ENCODE measurements at regions not wholly inside any gene's neighbourhood (a gene's known extent, or its start where the extent isn't known, plus 50 kb on each side); places are given as distances from the start of the nearest gene placed in this dataset.

DNA sequence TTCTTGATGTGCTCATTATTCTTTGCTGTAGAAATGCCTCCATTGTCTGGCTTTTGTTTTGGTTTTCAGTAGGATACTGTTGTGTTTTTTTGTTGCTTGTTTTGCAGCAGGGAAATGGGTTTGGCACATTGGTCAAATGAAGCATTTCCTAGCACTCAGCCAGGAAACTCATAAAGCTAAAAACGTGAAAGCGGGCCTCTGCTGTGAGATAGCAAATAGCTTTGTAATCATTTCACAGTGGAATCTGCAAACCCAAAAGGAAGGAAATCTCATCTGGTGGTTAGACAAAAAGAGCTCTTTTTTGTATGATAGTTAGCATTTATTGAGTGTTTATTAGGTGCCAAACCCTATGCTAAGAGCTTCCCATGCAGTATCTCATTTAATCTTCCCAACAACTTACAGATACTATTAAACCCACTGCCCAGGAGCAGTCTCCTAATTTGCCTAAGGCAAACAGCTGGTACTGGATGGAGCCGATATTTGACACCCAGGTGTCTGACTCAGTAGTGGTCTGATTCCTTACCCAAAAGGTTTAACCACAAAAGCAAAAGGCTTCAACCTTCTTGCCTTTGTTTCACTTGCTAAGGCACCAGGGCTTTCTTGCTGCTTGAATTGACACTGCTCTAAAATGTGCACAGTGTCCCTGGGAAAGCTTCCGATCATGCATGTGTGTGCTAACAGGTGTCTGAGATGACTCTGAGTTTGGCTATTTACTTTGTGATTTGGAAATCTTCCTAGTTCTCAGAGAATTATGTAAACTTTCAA lies 527.9 kb upstream of the MDFIC2 start:
- no peak for DNase-seq

DNA sequence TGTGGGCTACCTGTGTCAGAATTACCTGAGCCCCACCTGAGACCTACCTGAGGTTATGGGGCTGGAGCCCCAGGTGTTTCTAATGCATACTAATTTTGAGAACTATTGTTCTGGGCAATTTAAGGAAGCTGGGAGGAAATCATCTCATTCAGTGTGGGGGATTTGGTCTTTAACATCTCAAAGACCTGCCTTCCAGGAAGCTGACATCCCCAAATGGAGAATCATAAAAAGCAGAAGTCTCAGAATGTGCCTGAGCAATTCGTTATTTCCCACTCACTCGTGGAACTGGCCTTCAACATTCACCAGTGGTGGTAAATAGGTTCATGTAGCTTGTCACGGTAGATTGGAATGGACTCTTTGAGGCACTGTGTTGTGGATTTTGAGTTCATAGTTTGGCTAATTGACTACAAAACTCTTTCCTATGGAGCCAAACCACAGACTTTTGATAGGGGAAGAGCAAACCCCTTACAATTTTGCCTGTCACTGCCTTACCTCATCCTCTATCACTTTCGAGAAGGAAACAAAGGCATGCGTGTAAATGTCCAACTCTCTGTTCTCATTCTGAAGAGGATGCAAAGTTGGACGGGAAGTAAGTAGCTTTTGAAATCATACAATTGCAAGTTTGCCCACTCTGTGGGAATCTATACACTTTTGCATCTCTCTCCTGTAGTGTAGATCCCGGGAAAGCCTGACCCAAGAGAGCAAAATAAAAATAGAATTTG lies 521.0 kb upstream of the MDFIC2 start:
- no peak for DNase-seq

DNA sequence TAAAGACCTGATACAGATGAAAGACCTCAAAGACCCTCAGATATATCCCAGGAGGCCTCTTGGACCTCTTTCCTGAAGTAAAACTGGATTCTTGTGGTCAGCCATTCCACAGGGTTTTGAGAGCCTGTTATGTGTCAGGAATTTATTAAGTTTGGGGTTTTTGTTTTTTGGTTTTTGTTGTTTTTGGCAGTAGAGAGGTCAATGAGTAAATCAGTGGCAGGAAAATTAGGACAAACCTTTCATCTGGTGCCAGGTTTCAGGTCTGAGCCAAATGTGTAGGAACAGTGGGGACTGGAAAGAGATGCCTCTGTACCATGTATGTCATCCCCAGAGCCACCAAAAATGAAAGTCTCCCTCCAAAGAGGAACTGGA lies 520.4 kb upstream of the MDFIC2 start:
- DNase-seq, result no peak

DNA sequence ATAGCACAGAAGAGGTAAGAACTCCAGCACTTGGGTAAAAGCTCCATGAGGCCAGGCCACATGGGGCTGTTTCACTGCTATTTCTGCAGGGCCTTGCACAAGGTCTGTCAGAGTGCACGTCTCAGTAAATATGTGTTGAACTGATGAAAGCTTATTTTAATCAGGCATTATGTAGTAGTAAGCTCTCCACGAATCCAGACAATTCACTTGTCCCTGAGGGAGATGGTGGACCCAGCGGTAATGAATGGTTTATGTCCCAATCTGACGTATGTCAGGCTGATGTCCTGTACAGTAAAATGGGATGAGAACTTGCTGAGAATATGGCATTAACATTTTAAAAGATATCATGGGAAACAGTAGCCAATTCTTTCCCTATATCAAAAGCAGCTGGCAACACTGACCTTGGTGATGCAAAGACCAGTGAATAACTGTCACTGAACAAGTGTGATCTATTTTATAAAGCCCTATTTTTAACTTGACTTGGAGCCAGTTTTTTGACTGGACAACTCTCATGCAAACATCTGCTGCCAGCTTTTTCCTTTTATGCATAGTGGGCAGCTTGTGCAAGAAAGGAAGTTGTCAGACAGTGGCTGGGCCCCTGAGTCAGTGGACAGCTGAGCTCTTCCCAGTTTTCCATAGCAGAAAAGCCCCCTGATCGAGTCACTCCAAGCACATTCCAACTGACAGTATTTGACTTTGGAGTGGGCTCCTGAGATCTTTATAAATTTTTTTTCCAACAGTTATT lies 519.8 kb upstream of the MDFIC2 start:
- no peak for DNase-seq

DNA sequence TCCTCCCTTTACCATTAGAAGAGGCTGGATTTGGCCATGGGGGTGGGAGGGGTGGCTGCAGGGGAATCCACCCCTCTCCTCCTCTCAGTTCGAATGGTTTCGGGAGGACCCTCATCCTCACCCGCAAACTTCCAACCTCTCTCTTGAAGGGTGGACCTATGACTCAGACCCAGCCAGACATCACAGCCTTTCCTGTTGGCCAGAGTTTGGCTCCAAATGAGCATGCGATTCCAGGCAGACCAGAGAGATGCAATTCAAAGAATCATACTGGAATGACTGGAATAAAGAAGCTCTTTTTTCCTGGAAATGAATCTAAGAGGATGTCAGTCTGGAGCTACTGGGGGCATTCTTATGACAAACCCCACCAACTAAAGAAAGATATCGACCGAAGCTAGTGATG lies 516.7 kb upstream of the MDFIC2 start:
- no peak for DNase-seq

DNA sequence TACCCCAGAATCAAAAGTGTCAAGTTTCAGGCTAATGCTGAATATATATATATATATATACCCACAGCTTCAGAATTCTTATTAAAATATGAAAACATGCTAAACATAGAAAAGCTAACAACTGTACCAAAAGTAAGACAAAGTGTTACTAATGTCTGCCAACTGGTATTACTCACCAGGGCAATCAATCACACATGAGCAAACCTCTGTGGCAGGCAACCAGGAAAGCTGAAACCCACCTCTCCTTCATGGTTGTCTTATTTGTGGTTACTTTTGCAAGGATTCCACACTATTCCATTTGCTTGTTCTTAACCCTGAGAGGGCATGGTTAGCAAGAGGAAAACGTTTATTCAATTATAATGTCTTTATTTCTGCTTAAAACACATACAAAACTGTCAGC lies 512.3 kb upstream of the MDFIC2 start:
- no peak for DNase-seq

DNA sequence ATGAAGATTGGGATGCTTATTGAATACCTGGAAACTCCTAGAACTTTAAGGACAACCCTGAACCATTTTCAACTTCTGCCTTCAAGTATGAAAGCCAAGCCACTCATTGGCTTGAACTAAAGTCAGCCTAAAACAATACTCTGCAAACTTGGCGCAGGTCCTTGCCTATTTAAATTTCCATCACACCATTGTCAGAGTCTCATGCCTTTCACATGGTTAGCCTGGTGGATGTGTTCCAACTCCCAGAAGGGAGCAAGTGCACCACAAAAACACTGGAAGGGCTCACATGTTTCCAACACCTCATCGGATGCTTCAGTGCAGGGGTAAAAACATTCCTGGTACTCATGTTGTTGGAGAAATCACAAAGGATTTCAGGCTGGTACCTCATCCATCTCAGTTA lies 511.6 kb upstream of the MDFIC2 start:
- no peak for DNase-seq

DNA sequence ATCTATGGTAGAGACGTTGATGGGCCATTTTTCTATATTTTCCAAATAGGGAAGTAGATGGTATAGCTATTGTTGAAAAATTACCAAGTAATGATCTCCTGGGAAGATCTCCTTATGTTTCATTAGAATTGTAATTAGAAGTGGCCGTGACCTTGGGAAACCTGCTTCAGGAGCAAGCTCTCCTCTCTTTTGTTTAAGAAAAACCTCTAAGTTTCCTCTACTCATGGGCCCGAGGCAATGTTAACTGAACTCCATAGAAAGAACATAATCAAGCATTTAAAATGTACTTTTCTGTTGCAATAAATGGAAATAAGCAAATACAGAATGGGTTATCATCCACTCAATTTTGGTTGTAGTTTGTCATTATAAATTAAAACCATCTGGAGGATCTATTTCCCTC lies 511.2 kb upstream of the MDFIC2 start:
- no peak for DNase-seq

DNA sequence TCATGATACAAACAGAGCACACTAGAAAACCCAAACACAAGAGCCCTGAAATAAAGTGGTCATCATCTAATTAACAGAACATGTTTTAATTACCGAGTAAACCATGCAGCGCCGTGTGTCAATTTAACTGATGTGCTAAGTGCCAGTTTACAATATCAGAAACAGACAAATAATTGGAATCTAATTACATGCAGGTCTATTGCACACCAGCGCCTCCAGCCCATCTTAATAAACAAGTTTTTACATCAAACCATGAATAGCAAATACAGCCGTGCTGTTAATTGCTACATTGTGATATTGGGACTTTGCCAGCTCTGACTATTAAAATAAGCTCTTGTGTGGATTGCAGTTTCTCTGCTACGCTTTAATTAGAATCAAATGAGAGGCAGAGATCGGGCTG lies 510.2 kb upstream of the MDFIC2 start:
- DNase-seq, result no peak

DNA sequence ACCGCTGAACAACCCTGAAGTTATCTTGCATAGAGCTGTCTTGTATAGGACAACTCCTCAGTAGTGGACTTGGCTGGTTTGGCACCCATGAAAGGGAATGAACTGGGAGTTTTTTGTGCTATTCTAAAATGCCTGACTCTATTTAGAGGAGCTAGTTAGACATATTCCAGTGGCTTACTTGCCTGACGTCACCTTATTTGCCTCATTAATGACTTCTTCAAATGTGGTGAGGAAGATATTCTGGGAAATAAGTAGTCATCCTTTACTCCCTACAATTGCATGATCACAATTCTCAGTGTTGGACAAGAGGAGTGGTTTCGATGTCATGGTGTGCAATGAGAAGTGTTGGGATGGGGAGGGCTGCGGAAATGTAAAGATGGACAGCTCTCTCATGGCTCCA lies 509.2 kb upstream of the MDFIC2 start:
- DNase-seq, result no peak

DNA sequence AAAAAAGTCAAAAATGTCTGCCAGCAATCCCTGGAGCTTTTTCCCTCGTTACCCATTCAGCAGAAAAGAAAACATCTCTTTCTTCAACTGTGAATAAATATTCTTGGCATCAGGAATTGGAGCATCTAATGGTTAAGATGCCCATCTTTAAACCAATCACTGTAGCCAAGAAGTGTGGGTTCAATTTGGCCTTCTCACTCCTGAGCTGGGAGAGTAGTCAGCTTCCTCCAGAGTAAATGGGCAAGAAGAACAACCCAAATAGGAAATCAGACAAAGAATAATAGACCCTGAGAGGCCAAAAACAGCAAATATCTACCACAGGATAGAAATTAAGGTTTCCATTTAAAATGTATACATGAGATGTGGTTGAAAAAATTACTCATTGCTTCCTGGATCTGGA lies 508.0 kb upstream of the MDFIC2 start:
- no peak for DNase-seq

DNA sequence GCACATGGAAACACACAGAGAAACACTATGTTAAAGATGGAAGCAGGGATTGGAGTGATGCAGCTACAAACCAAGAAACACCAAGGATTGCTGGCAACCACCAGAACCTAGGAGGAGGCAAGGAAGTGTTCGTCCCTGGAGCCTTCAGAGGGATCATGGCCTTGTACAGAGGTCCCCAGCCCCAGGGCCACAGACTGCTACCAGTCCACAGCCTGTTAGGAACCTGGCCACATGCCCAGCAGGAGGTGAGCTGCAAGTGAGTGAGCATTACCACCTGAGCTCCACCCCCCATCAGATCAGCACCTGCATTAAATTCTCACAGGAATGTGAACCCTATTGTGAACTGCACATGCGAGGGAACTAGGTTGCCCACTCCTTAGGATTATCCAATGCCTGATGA lies 505.7 kb upstream of the MDFIC2 start:
- DNase-seq, result no peak

DNA sequence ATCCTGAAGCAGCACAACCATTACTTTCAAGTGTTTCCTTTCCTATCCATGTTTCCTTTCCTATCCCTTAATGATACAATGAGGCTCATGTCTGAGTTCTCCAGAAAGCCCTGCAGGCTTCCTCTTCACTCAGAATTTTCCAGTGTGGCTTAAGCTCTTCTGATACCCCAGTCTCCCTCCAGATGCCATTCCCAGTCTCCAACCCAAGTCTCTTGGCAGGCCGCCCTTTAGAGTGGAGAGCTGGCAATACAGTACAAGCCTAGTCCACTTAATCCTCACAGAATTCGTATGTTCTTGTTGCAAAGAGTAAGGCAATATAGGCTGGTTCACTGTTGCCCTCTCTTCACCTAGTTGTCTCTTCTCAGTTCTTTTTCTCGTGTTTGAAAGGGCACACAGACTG lies 503.9 kb upstream of the MDFIC2 start:
- no peak for DNase-seq

DNA sequence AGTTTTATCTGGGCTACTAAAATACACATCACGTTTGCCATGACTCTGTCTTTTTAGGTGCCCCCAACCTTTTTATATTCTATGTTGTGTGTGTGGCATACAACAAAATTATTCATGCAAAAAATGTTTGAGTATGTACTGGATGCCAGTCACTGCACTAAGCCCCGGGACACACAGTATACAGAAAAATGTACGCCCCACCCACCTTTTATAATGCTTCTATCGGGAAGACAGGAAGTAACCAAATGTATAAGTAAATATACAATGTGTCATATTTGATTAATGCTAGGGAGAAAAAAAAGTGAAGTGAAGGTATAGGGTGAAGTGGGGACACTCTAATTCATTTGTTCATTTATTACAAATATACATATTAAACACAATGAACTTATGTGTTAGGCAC lies 503.4 kb upstream of the MDFIC2 start:
- no peak for DNase-seq

DNA sequence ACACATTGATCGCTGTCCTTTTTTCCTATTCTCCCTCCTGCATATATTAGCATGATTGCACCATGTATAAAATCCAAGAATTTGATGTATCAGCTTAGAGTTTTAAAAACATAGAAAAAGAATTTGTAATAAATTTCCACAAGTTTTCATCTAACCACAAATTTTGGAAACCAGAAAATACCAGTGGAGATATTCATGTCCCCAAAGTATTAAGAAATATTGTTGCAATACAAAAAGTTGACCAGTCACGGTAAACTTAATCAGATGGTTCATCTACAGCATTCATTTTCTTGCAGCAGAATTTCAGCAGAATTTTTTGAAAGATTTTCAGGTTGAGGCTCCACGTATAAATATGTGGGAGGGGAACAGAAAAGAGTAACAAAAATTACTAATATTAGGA lies 500.9 kb upstream of the MDFIC2 start:
- no peak for DNase-seq

DNA sequence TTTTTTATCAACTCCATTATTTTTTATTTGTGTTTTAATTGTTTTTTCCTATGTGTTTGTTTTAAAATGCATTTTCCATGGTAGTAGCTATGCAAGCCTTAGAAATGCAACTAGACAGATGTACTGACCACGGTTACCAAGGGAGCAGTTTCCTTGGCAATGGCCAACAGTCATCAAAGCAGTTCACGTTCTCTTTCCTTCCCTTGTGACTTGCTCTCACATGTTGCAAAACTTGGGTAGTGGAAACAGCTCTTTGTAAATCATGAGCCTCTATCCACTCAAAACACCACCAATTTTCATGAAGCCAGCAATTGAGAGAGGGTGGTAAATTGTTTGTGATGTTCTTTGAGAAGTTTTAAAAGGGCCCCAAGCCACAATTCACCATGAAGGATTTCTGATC lies 499.4 kb upstream of the MDFIC2 start:
- no peak for DNase-seq

DNA sequence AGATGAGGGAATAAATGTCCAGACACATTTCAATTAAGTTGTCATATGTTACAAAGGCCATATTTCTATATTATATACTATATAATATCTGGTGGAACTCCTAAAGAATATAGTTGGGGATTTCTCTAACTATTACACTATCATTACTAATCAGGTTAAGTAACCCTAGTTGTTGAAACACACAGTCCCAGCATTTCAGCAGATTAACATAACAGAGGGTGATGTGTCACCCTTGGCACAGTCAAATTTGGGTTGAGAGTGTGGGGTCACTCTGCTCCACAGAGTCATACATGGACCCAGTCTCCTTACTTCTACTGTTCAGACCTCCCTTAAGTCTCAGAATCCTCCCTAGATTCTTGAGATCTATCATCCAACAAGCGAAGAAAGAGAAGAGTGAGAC lies 496.4 kb upstream of the MDFIC2 start:
- DNase-seq, result no peak

DNA sequence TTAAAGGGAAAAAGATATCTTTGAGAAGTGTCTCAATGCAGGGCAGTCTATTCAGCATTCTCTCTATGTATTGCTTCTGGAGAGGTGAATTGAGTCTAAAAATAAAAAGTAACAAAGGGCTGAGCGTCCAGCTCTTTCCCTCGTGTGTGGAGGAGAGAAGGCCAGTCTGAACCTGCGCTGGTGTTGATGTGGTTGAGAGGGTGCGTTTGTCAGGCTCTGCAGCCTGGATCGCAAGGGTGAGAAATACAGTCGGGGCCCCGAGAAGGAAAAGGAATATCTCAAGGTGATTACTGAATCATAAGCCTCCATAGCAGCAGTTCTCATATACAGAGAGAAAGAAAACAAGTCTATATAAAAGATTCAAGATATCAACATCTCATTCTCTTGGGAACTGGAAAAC lies 494.1 kb upstream of the MDFIC2 start:
- no peak for DNase-seq

DNA sequence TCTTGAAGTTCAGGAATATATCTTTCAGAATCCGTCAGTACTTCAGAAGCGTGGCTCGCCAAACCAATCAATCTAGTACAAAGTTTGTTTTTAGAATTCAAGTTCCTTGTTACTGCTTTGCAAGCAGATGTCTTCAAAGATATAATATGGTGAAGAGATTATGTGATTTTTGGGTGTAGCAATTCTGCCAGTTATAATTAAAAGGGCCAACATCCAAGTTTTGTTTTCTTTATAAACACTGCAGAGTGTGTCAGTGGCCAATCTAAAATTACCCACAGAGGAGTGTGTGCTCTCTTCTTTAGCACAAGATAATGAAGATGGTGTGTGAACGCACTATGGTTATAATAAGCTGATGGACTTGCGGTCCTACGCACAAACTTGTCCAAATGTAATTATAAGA lies 493.6 kb upstream of the MDFIC2 start:
- DNase-seq, result no peak

DNA sequence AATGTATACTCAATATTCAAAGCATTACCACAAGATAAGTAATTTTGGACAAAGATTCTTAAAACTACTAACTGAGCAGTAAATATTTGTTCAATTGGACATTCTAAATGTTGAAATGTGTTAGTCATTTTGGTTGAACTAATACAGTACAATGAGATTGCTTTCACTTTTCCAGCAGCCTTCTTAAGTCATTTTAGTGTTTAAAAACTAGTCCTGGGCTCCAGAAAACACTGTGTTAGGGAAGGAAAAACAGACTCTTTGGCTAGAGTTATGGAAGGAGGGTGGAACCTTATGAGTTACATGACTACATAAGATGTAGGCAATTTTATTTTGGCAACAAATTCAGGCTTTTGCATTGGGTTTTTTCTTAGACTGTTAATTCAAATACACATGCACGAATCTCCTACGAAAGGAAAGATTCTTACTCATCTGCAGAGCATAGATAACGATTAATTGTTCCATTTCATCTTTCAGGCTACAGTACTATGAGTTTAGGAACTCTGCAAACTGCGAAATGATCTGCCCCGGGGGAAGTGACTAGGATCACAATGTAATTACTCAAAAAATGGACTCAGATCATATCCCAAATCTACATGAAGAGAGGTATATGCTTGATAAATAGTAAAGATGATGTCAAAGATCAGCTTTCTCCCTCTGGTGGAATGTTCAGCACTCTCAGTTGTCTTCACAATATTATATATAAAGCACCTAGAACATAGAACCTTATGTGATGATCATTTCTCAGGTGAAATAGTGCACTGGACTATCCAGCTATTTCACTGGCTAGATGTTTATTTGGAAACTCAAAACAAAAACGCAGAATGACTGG lies 492.8 kb upstream of the MDFIC2 start:
- no peak for DNase-seq

DNA sequence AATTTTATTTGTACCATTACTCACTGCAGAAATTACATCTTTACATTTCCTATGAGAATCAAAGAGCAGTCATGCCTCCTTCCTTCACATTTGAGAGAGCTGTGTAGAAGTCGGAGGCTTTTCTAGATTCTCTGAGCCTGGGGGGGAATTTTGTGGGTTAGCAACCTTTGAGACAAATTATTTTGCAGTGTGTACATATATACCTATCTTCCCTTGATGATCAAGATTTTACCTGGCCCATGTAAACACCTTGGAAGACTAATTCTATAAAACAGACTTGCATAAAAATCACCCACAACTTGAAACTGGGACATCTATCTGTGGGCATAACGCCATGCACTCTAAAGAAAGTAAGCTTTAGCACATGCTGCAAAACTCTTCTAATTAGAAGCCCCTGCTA lies 491.5 kb upstream of the MDFIC2 start:
- DNase-seq, result no peak

DNA sequence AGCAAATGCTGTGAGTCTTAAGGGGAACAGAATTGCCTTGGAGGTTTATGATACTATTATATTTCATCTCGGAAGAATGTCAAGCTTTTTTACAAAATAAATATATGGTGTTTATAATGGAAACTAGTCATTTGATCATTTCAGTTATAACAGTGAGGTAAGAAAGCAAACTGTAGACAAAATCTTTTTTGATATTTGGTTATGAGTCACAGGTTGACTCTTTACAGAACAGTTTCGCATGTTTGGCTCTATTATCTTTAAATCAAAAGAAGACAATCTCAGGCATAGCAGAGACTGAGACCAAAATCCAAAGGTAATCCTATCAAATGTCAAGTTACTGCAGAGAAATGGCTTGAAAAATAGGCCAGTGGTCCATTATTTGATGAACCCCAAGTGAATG lies 490.9 kb upstream of the MDFIC2 start:
- no peak for DNase-seq

DNA sequence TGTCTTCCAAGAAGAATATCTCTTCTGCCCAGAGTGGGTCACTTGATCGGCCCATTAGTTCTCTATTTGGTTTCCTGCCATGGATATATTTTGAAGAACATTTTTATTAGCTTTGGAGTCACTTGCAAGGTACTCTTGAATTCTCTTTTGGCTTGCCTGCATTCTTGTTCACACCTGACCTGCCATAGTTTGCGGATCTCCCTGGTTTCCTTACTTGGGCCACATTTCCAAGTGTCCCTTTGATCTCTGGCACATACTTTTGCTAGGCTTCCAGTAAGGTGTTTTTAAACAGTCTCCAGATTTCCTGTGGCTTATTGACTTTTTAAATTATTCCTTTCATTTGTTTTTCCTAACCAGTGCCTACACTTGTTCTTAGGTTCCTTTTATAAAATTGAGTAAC lies 488.5 kb upstream of the MDFIC2 start:
- no peak for DNase-seq
